Sigmoid colon (tissue), 4 donors: ENCODE measurements at regions not wholly inside any gene's neighbourhood (a gene's known extent, or its start where the extent isn't known, plus 50 kb on each side); places are given as distances from the start of the nearest gene placed in this dataset.

Experiments
- CTCF ChIP-seq, 4 experiments: fragments of 450-650 bp in 3 of 4; fragments of 200-600 bp in 1 of 4; IDR thresholded peaks; one replicate each; pipeline ENCODE4 v1.5.1; 2016 to 2019; ENCODE audit warnings: antibody characterized with exemption in 4 of 4, mild to moderate bottlenecking in 3 of 4, moderate library complexity in 2 of 4
- POLR2AphosphoS5 ChIP-seq, 4 donors: sonication (generic); formaldehyde crosslinking; IDR thresholded peaks; one replicate each; pipeline ENCODE4 v1.6.1; 2017; ENCODE audit warnings: antibody characterized with exemption in 4 of 4

DNA sequence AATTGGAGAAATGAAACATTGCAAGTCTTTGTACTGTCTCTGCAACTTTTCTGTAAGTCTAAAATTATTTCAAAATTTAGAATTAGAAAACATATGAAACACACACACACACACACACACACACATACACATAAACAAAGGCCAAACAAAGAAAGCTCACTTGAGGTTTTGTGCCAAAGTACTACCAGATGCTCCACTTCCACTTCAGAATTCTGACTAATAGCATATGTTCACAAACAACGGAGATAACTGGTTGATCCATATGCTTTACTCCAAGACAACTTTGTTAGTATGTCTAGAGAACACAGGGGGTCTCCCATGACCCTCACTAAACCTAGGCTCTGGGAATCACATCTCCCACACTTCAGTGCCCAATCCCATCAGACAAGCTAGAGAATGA lies 133.8 kb upstream of the CLEC14A start:
- TF ChIP-seq CTCF (IDR thresholded peaks at IDR 0.05) (no peak), POLR2AphosphoS5 (IDR thresholded peaks at IDR 0.05) (no peak)
